Duodenal mucosa (tissue), 2 donors: ENCODE measurements at regions not wholly inside any gene's neighbourhood (a gene's known extent, or its start where the extent isn't known, plus 50 kb on each side); places are given as distances from the start of the nearest gene placed in this dataset.

Source experiments
- H3K27ac ChIP-seq: one replicate; pipeline ENCODE4 v1.7.0; 2013; ENCODE audit warnings: low read depth, low read length
- H3K27me3 ChIP-seq, 2 donors: one replicate each; pipeline ENCODE4 v1.7.0; 2013; ENCODE audit warnings: low read length in 2 of 2, control low read depth in 1 of 2; ENCODE audit not compliant: insufficient read depth in 2 of 2, control insufficient read depth in 1 of 2
- H3K36me3 ChIP-seq, 2 donors: one replicate each; pipeline ENCODE4 v1.7.0; 2013; ENCODE audit warnings: low read length in 2 of 2, control low read depth in 1 of 2; ENCODE audit not compliant: insufficient read depth in 2 of 2, control insufficient read depth in 1 of 2
- H3K4me1 ChIP-seq, 2 donors: one replicate each; pipeline ENCODE4 v1.7.0; 2013; ENCODE audit warnings: low read length in 2 of 2, control low read depth in 1 of 2; ENCODE audit not compliant: insufficient read depth in 2 of 2, control insufficient read depth in 1 of 2
- H3K4me3 ChIP-seq, 2 donors: one replicate each; pipeline ENCODE4 v1.7.0; 2013; ENCODE audit warnings: low read length in 2 of 2, low read depth in 1 of 2
- H3K9ac ChIP-seq, 2 donors: one replicate each; pipeline ENCODE4 v1.7.0; 2013; ENCODE audit warnings: low read length in 2 of 2, low read depth in 1 of 2
- H3K9me3 ChIP-seq, 2 donors: one replicate each; pipeline ENCODE4 v1.7.0; 2013; ENCODE audit warnings: low read length in 2 of 2, control low read depth in 1 of 2; ENCODE audit not compliant: control insufficient read depth in 1 of 2

- Histone ChIP-seq H3K36me3 (no peaks in the 10 kb centered on the region), H3K27ac (no peak overlapping the region), H3K27me3 (no peaks in the 10 kb centered on the region), H3K9ac (no peak overlapping the region), H3K4me3 (no peak overlapping the region), H3K4me1 (peaks cover 20 to 36% of the 10 kb centered on the region in 2 donors), H3K9me3 (no peaks in the 10 kb centered on the region)
These were observed 169.8 kb downstream of the BTC start for GRCh38 chr4:74624351-74625151.

GRCh38 chr4:74625981-74626380 is 168.3 kb downstream of the BTC start:
- H3K4me3 ChIP-seq: no peak overlapping the region
- H3K9me3 ChIP-seq: no peaks in the 10 kb centered on the region
- H3K27ac ChIP-seq: no peak overlapping the region
- no peaks in the 10 kb centered on the region for H3K36me3 ChIP-seq
- H3K9ac ChIP-seq: no peak overlapping the region
- peaks cover 20 to 33% of the 10 kb centered on the region in 2 donors for H3K4me1 ChIP-seq
- no peaks in the 10 kb centered on the region for H3K27me3 ChIP-seq

- Histone ChIP-seq H3K27ac (no peak overlapping the region), H3K4me3 (no peak overlapping the region), H3K4me1 (peaks cover 20 to 33% of the 10 kb centered on the region in 2 donors), H3K36me3 (no peaks in the 10 kb centered on the region), H3K9me3 (no peaks in the 10 kb centered on the region), H3K27me3 (no peaks in the 10 kb centered on the region), H3K9ac (no peak overlapping the region)
These were observed 167.2 kb downstream of the BTC start for GRCh38 chr4:74627093-74627492.

GRCh38 chr4:74627504-74627903 is 166.8 kb downstream of the BTC start:
- H3K4me1 ChIP-seq: peaks cover 20 to 35% of the 10 kb centered on the region in 2 donors
- H3K27ac ChIP-seq: no peak overlapping the region
- no peak overlapping the region for H3K4me3 ChIP-seq
- no peaks in the 10 kb centered on the region for H3K9me3 ChIP-seq
- no peaks in the 10 kb centered on the region for H3K27me3 ChIP-seq
- H3K9ac ChIP-seq: no peak overlapping the region
- no peaks in the 10 kb centered on the region for H3K36me3 ChIP-seq

GRCh38 chr4:74628852-74629620 is 165.3 kb downstream of the BTC start:
- Histone ChIP-seq H3K9me3 (no peaks in the 10 kb centered on the region), H3K27me3 (no peaks in the 10 kb centered on the region), H3K4me1 (peaks cover 17 to 36% of the 10 kb centered on the region in 2 donors), H3K9ac (no peak overlapping the region), H3K27ac (no peak overlapping the region), H3K36me3 (no peaks in the 10 kb centered on the region), H3K4me3 (no peak overlapping the region)

- peaks cover 7 to 24% of the 10 kb centered on the region in 2 donors for H3K4me1 ChIP-seq
- H3K36me3 ChIP-seq: no peaks in the 10 kb centered on the region
- no peaks in the 10 kb centered on the region for H3K9me3 ChIP-seq
- no peak overlapping the region for H3K9ac ChIP-seq
- H3K4me3 ChIP-seq: no peak overlapping the region
- no peak overlapping the region for H3K27ac ChIP-seq
- no peaks in the 10 kb centered on the region for H3K27me3 ChIP-seq
These were observed 163.8 kb downstream of the BTC start for GRCh38 chr4:74630551-74630950.

- H3K9ac ChIP-seq: no peak overlapping the region
- no peaks in the 10 kb centered on the region for H3K9me3 ChIP-seq
- H3K4me1 ChIP-seq: peaks cover 4 to 17% of the 10 kb centered on the region in 2 donors
These were observed 163.0 kb downstream of the BTC start for GRCh38 chr4:74631338-74631737.

GRCh38 chr4:74631988-74632387 is 162.3 kb downstream of the BTC start:
- no peak overlapping the region for H3K9ac ChIP-seq
- no peaks in the 10 kb centered on the region for H3K27me3 ChIP-seq
- H3K9me3 ChIP-seq: no peaks in the 10 kb centered on the region
- H3K4me1 ChIP-seq: peaks cover 3 to 16% of the 10 kb centered on the region in 2 donors
- no peak overlapping the region for H3K4me3 ChIP-seq
- no peak overlapping the region for H3K27ac ChIP-seq
- no peaks in the 10 kb centered on the region for H3K36me3 ChIP-seq

More at GRCh38 chr4:74631338-74631737, 163.0 kb downstream of the BTC start:
- Histone ChIP-seq H3K4me3 (no peak overlapping the region), H3K36me3 (no peaks in the 10 kb centered on the region), H3K27me3 (no peaks in the 10 kb centered on the region), H3K27ac (no peak overlapping the region)

- Histone ChIP-seq H3K9me3 (no peaks in the 10 kb centered on the region), H3K4me3 (no peak overlapping the region), H3K27me3 (no peaks in the 10 kb centered on the region), H3K4me1 (peaks cover 0 to 9% of the 10 kb centered on the region in 2 donors), H3K9ac (no peak overlapping the region), H3K36me3 (no peaks in the 10 kb centered on the region), H3K27ac (no peak overlapping the region)
These were observed 161.7 kb downstream of the BTC start for GRCh38 chr4:74632634-74633033.

- Histone ChIP-seq H3K4me3 (no peak overlapping the region), H3K9ac (no peak overlapping the region), H3K27me3 (no peaks in the 10 kb centered on the region), H3K4me1 (peaks cover 0 to 9% of the 10 kb centered on the region in 2 donors), H3K9me3 (no peaks in the 10 kb centered on the region), H3K27ac (no peak overlapping the region), H3K36me3 (no peaks in the 10 kb centered on the region)
These were observed 159.2 kb downstream of the BTC start for GRCh38 chr4:74635074-74635473.
